ENCODE measurements at regions not wholly inside any gene's neighbourhood (a gene's known extent, or its start where the extent isn't known, plus 50 kb on each side); places are given as distances from the start of the nearest gene placed in this dataset.

DNA sequence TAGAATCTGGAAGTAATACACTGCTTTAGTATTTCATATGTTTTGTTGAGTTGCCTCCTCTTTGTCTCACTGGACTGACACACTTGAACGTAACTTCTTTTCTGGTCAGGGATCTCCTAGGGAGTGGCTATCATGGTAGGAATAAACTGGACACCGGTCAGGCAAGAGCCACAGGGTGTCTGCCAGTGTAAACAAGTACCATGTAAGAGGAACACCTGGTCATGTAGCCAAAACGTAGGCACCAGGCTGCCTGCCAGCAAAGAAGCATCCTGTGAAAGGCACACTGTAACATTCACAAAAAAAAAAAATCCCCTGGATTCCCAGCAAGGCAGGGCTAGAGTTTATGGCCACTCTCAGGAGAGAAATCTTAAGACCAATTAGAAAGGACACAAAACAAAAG lies 372.8 kb upstream of the RND3 start:
- CTCF ChIA-PET = no interaction called here

GRCh38 chr2:150859877-150860276 lies 372.4 kb upstream of the RND3 start:
- no peak overlapping the region for H3K4me3 ChIP-seq (ENCODE audit: low read depth, low read length)
- ChIA-PET POLR2A (no interaction called here), CTCF (no interaction called here)
- no peak overlapping the region for H3K27ac Mint-ChIP-seq (ENCODE audit: unreplicated experiment)
- H3K4me3 Mint-ChIP-seq (ENCODE audit: unreplicated experiment) = no peak overlapping the region
- H3K36me3 Mint-ChIP-seq (ENCODE audit: insufficient read depth, unreplicated experiment) = no peaks in the 10 kb centered on the region
- no peaks in the 10 kb centered on the region for H3K27me3 ChIP-seq (replicated peaks; ENCODE audit: control insufficient read depth, insufficient read depth, low read length)
- no TSS peak for BruUV-seq (replicated peaks)
- H3K27me3 Mint-ChIP-seq (ENCODE audit: insufficient read depth, unreplicated experiment) = no peaks in the 10 kb centered on the region
- no peak for DNase-seq
- no peak for TF ChIP-seq CTCF (IDR thresholded peaks at IDR 0.05; ENCODE audit: insufficient read depth in 1 of 2, low read depth in 1 of 2, low read length in 1 of 2, severe bottlenecking in 1 of 2, unreplicated experiment in 1 of 2)
- H3K9me3 Mint-ChIP-seq (ENCODE audit: unreplicated experiment) = peaks cover 10% of the 10 kb centered on the region
- peaks cover under 1% of the 10 kb centered on the region for H3K4me1 Mint-ChIP-seq (ENCODE audit: low read depth, unreplicated experiment)
- H3K4me1 ChIP-seq = no peaks in the 10 kb centered on the region
- intact Hi-C loops (cut with micrococcal nuclease; ENCODE audit: unreplicated experiment) = no loop called here
- peaks cover 3% of the 10 kb centered on the region; the same call in 1 of the 2 replicates for H3K9me3 ChIP-seq
- H3K36me3 ChIP-seq (ENCODE audit: control insufficient read depth, insufficient read depth, low read length) = no peaks in the 10 kb centered on the region

More for the DNA sequence above, 372.8 kb upstream of the RND3 start:
- Mint-ChIP-seq H3K4me3 (ENCODE audit: unreplicated experiment) (no peak overlapping the region), H3K27me3 (ENCODE audit: insufficient read depth, unreplicated experiment) (no peaks in the 10 kb centered on the region), H3K36me3 (ENCODE audit: insufficient read depth, unreplicated experiment) (no peaks in the 10 kb centered on the region), H3K4me1 (ENCODE audit: low read depth, unreplicated experiment) (no peaks in the 10 kb centered on the region), H3K9me3 (ENCODE audit: unreplicated experiment) (peaks cover 13% of the 10 kb centered on the region), H3K27ac (ENCODE audit: unreplicated experiment) (no peak overlapping the region)
- no TSS peak for BruUV-seq (replicated peaks)
- POLR2A ChIA-PET = no interaction called here
- intact Hi-C loops (cut with micrococcal nuclease; ENCODE audit: unreplicated experiment) = no loop called here
- Histone ChIP-seq H3K4me3 (ENCODE audit: low read depth, low read length) (no peak overlapping the region), H3K27me3 (replicated peaks; ENCODE audit: control insufficient read depth, insufficient read depth, low read length) (no peaks in the 10 kb centered on the region), H3K4me1 (no peaks in the 10 kb centered on the region), H3K9me3 (peaks cover 3% of the 10 kb centered on the region; the same call in 1 of the 2 replicates), H3K36me3 (ENCODE audit: control insufficient read depth, insufficient read depth, low read length) (no peaks in the 10 kb centered on the region)
- TF ChIP-seq CTCF (IDR thresholded peaks at IDR 0.05; ENCODE audit: insufficient read depth in 1 of 2, low read depth in 1 of 2, low read length in 1 of 2, severe bottlenecking in 1 of 2, unreplicated experiment in 1 of 2) = no peak
- DNase-seq = no peak

DNA sequence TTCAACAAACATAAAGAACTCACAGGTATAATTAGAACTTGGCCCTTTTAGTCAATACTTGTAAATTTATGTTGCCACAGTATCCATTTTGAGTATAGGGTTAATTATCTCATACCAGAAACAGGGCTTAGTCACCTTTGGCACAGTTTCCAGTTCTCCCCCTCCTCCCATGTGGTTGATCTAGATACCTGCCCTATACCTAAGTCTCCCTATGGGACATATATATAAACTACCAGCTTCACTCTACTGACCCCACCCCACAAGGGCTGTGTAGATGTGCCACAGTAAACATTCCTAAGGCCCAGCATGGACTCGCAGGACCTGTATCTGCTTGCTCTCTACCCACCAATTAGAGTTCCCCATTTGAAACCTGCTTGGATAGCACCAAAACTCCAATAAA lies 371.7 kb upstream of the RND3 start:
- Histone ChIP-seq H3K9me3 (no peaks in the 10 kb centered on the region; the same call in 1 of the 2 replicates), H3K4me3 (ENCODE audit: low read depth, low read length) (no peak overlapping the region), H3K4me1 (no peaks in the 10 kb centered on the region), H3K36me3 (ENCODE audit: control insufficient read depth, insufficient read depth, low read length) (no peaks in the 10 kb centered on the region), H3K27me3 (replicated peaks; ENCODE audit: control insufficient read depth, insufficient read depth, low read length) (no peaks in the 10 kb centered on the region)
- no peak overlapping the region for H3K27ac Mint-ChIP-seq (ENCODE audit: unreplicated experiment)
- peaks cover 10% of the 10 kb centered on the region for H3K9me3 Mint-ChIP-seq (ENCODE audit: unreplicated experiment)
- H3K27me3 Mint-ChIP-seq (ENCODE audit: insufficient read depth, unreplicated experiment) = no peaks in the 10 kb centered on the region
- no TSS peak for BruUV-seq (replicated peaks)
- ChIA-PET POLR2A (no interaction called here), CTCF (no interaction called here)
- DNase-seq = no peak
- TF ChIP-seq CTCF (IDR thresholded peaks at IDR 0.05; ENCODE audit: insufficient read depth in 1 of 2, low read depth in 1 of 2, low read length in 1 of 2, severe bottlenecking in 1 of 2, unreplicated experiment in 1 of 2) = no peak
- H3K36me3 Mint-ChIP-seq (ENCODE audit: insufficient read depth, unreplicated experiment) = no peaks in the 10 kb centered on the region
- no peak overlapping the region for H3K4me3 Mint-ChIP-seq (ENCODE audit: unreplicated experiment)
- H3K4me1 Mint-ChIP-seq (ENCODE audit: low read depth, unreplicated experiment) = peaks cover 7% of the 10 kb centered on the region
- intact Hi-C loops (cut with micrococcal nuclease; ENCODE audit: unreplicated experiment) = no loop called here
